ENCODE measurements at regions not wholly inside any gene's neighbourhood (a gene's known extent, or its start where the extent isn't known, plus 50 kb on each side); places are given as distances from the start of the nearest gene placed in this dataset.
A peak's percentile ranks its signal among the peaks of the same experiment; 100 is the strongest.

GRCh38 chr5:8516356-8516755 lies 647.4 kb downstream of the MTRR start:
- no peak overlapping the region for H3K4me2 ChIP-seq (ENCODE audit: extremely low read depth, insufficient read depth, low read length)
- H3K4me1 ChIP-seq (ENCODE audit: control insufficient read depth, extremely low read depth, insufficient read depth, low read length), result no peaks in the 10 kb centered on the region
- no peaks in the 10 kb centered on the region for H3K36me3 ChIP-seq (ENCODE audit: control insufficient read depth, insufficient read depth, low read length)
- no peak overlapping the region for H3K4me3 ChIP-seq (replicated peaks in 1 of 4; ENCODE audit: control extremely low read depth in 1 of 4, insufficient read depth in 1 of 4, low read depth in 3 of 4, low read length in 4 of 4)
- H2AFZ ChIP-seq (ENCODE audit: low read length), result no peak overlapping the region
- no peak overlapping the region for H3K9ac ChIP-seq (ENCODE audit: insufficient read depth, low read length)
- no peak for TF ChIP-seq EZH2 (IDR thresholded peaks at IDR 0.05; ENCODE audit: low read length, missing control alignments)
- H3K9me3 ChIP-seq (ENCODE audit: control insufficient read depth, insufficient read depth, low read depth, low read length), result no peaks in the 10 kb centered on the region
- H3K27ac ChIP-seq (ENCODE audit: insufficient read depth, low read length), result no peak overlapping the region
- no peaks in the 10 kb centered on the region for H3K27me3 ChIP-seq (ENCODE audit: control insufficient read depth, insufficient read depth, low read length)
- H3K79me2 ChIP-seq (ENCODE audit: control insufficient read depth, insufficient read depth, low read length), result no peaks in the 10 kb centered on the region
- no peaks in the 10 kb centered on the region for H4K20me1 ChIP-seq (ENCODE audit: control insufficient read depth, extremely low read depth, insufficient read depth, low read length)
- no peak for DNase-seq (ENCODE audit: low read depth in 2 of 2)

GRCh38 chr5:8517456-8517855 lies 648.5 kb downstream of the MTRR start:
- H3K79me2 ChIP-seq (ENCODE audit: control insufficient read depth, insufficient read depth, low read length), result no peaks in the 10 kb centered on the region
- no peaks in the 10 kb centered on the region for H3K36me3 ChIP-seq (ENCODE audit: control insufficient read depth, insufficient read depth, low read length)
- no peaks in the 10 kb centered on the region for H4K20me1 ChIP-seq (ENCODE audit: control insufficient read depth, extremely low read depth, insufficient read depth, low read length)
- peak in 1 of 2 donors; percentile 8 for DNase-seq (ENCODE audit: low read depth in 2 of 2)
- H3K4me1 ChIP-seq (ENCODE audit: control insufficient read depth, extremely low read depth, insufficient read depth, low read length), result no peaks in the 10 kb centered on the region
- no peak overlapping the region for H3K4me2 ChIP-seq (ENCODE audit: extremely low read depth, insufficient read depth, low read length)
- no peak overlapping the region for H3K9ac ChIP-seq (ENCODE audit: insufficient read depth, low read length)
- TF ChIP-seq CTCF (conservative IDR thresholded peaks at IDR 0.05 in 1 of 2, IDR thresholded peaks at IDR 0.05 in 1 of 2; ENCODE audit: low read depth in 1 of 2, low read length in 2 of 2), result no peak
- no peak for TF ChIP-seq EZH2 (IDR thresholded peaks at IDR 0.05; ENCODE audit: low read length, missing control alignments)
- H3K9me3 ChIP-seq (ENCODE audit: control insufficient read depth, insufficient read depth, low read depth, low read length), result no peaks in the 10 kb centered on the region
- no peaks in the 10 kb centered on the region for H3K27me3 ChIP-seq (ENCODE audit: control insufficient read depth, insufficient read depth, low read length)
- no peak overlapping the region for H3K27ac ChIP-seq (ENCODE audit: insufficient read depth, low read length)
- no peak overlapping the region for H3K4me3 ChIP-seq (replicated peaks in 1 of 4; ENCODE audit: control extremely low read depth in 1 of 4, insufficient read depth in 1 of 4, low read depth in 3 of 4, low read length in 4 of 4)
- H2AFZ ChIP-seq (ENCODE audit: low read length), result no peak overlapping the region

- H2AFZ ChIP-seq (ENCODE audit: low read length), result no peak overlapping the region
- no peak overlapping the region for H3K4me3 ChIP-seq (replicated peaks in 1 of 4; ENCODE audit: control extremely low read depth in 1 of 4, insufficient read depth in 1 of 4, low read depth in 3 of 4, low read length in 4 of 4)
- no peak overlapping the region for H3K4me2 ChIP-seq (ENCODE audit: extremely low read depth, insufficient read depth, low read length)
- DNase-seq (ENCODE audit: low read depth in 2 of 2), result no peak
- H3K27ac ChIP-seq (ENCODE audit: insufficient read depth, low read length), result no peak overlapping the region
- H3K36me3 ChIP-seq (ENCODE audit: control insufficient read depth, insufficient read depth, low read length), result no peaks in the 10 kb centered on the region
- H3K9ac ChIP-seq (ENCODE audit: insufficient read depth, low read length), result no peak overlapping the region
- H4K20me1 ChIP-seq (ENCODE audit: control insufficient read depth, extremely low read depth, insufficient read depth, low read length), result no peaks in the 10 kb centered on the region
- H3K9me3 ChIP-seq (ENCODE audit: control insufficient read depth, insufficient read depth, low read depth, low read length), result no peaks in the 10 kb centered on the region
- TF ChIP-seq EZH2 (IDR thresholded peaks at IDR 0.05; ENCODE audit: low read length, missing control alignments) (no peak), CTCF (conservative IDR thresholded peaks at IDR 0.05 in 1 of 2, IDR thresholded peaks at IDR 0.05 in 1 of 2; ENCODE audit: low read depth in 1 of 2, low read length in 2 of 2) (no peak)
- H3K4me1 ChIP-seq (ENCODE audit: control insufficient read depth, extremely low read depth, insufficient read depth, low read length), result no peaks in the 10 kb centered on the region
- H3K79me2 ChIP-seq (ENCODE audit: control insufficient read depth, insufficient read depth, low read length), result no peaks in the 10 kb centered on the region
- no peaks in the 10 kb centered on the region for H3K27me3 ChIP-seq (ENCODE audit: control insufficient read depth, insufficient read depth, low read length)
These were observed 652.0 kb downstream of the MTRR start for GRCh38 chr5:8520917-8521316.

Measured in fibroblast of lung (primary cell).